Astrocyte of the spinal cord (primary cell): ENCODE measurements at regions not wholly inside any gene's neighbourhood (a gene's known extent, or its start where the extent isn't known, plus 50 kb on each side); places are given as distances from the start of the nearest gene placed in this dataset.

Experiments used
- DNase-seq: peaks from one replicate; pipeline ENCODE4 v3.0.0; 2011; ENCODE audit warnings: low read depth, low spot score
- H3K4me3 ChIP-seq: 2 replicates; pipeline ENCODE4 v1.5.1; 2011; ENCODE audit warnings: low read depth, mild to moderate bottlenecking, low read length, moderate library complexity
- CTCF ChIP-seq: IDR thresholded peaks from 2 replicates; pipeline ENCODE4 v1.5.1; 2012; ENCODE audit warnings: low read depth, mild to moderate bottlenecking, low read length, inconsistent platforms
- in situ Hi-C: cut with HindIII; loops from 2 replicates; pipeline ENCODE4 v1.10.0; 2017; ENCODE audit warnings: low sequenced_read_pairs

GRCh38 chr9:115672477-115673316 is 480.9 kb upstream of the PAPPA start:
- DNase-seq = peak; percentile 98
- no peak for TF ChIP-seq CTCF
- in situ Hi-C loops = no loop called here
- no peak overlapping the region for H3K4me3 ChIP-seq

- no peak overlapping the region for H3K4me3 ChIP-seq
- TF ChIP-seq CTCF = no peak
- in situ Hi-C loops = no loop called here
- no peak for DNase-seq
Observed at GRCh38 chr9:115673599-115673998, 480.0 kb upstream of the PAPPA start.

- in situ Hi-C loops = no loop called here
- no peak overlapping the region for H3K4me3 ChIP-seq
- TF ChIP-seq CTCF = no peak
- DNase-seq = no peak
Observed at GRCh38 chr9:115674091-115674490, 479.5 kb upstream of the PAPPA start.

DNA sequence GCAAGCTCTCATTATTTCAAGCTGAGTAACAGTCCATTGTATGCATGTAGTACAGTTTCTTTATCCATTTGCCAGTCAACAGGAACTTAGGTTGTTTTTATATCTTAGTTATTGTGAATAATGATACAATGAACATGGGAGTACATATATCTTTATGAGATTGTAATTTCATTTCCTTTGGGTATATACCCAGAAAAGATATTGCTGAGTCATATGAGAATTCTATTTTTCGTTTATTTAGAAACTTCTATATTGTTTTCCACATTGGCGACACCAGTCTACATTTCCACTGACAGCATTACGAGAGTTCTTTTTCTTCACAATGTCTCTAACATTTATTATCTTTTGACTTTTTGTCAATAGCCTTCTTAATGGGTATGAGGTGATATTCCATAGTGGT is 477.8 kb upstream of the PAPPA start:
- no peak overlapping the region for H3K4me3 ChIP-seq
- in situ Hi-C loops = no loop called here
- no peak for DNase-seq
- no peak for TF ChIP-seq CTCF

GRCh38 chr9:115680231-115680630 is 473.4 kb upstream of the PAPPA start:
- peak; percentile 18 for DNase-seq
- in situ Hi-C loops = no loop called here
- no peak overlapping the region for H3K4me3 ChIP-seq
- TF ChIP-seq CTCF = no peak

GRCh38 chr9:115681585-115681984 is 472.0 kb upstream of the PAPPA start:
- no peak for DNase-seq
- in situ Hi-C loops = no loop called here
- TF ChIP-seq CTCF = no peak
- no peak overlapping the region for H3K4me3 ChIP-seq
